ENCODE measurements at regions not wholly inside any gene's neighbourhood (a gene's known extent, or its start where the extent isn't known, plus 50 kb on each side); places are given as distances from the start of the nearest gene placed in this dataset.

GRCh38 chr15:53000409-53000808 is 210.3 kb upstream of the ONECUT1 start:
- no peak for TF ChIP-seq CTCF (IDR thresholded peaks at IDR 0.05)
- no peak for DNase-seq
- intact Hi-C loops (cut with DNase I): no loop called here
- Histone ChIP-seq H3K36me3 (no peaks in the 10 kb centered on the region), H3K9me3 (no peaks in the 10 kb centered on the region), H3K4me3 (no peak overlapping the region), H3K27ac (no peak overlapping the region), H3K27me3 (ENCODE audit: low read depth) (no peaks in the 10 kb centered on the region), H3K4me1 (no peaks in the 10 kb centered on the region)
- no peak for ATAC-seq

DNA sequence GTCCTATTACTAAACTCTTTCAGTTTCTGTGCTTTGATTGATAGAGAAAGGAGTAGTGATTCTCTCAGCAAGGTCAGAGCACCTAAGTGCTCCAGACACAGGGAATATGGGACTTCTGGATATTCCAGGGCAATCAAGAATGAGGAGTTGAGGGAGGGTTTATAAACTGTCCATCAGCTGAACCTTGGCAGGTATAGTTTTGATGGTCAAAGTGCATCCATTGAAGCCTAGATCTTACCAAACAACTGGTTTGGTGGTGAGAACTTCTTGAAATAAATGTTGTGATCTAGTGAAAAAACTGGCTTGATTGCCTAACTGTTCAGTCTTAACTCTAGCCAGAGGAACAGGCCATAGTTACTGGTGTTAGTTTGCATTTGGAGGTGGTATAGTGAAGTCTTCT is 207.0 kb upstream of the ONECUT1 start:
- Histone ChIP-seq H3K27me3 (ENCODE audit: low read depth) (no peaks in the 10 kb centered on the region), H3K36me3 (no peaks in the 10 kb centered on the region), H3K9me3 (no peaks in the 10 kb centered on the region), H3K4me3 (no peak overlapping the region), H3K4me1 (no peaks in the 10 kb centered on the region), H3K27ac (no peak overlapping the region)
- DNase-seq: no peak
- TF ChIP-seq CTCF (IDR thresholded peaks at IDR 0.05): no peak
- intact Hi-C loops (cut with DNase I): no loop called here
- no peak for ATAC-seq

DNA sequence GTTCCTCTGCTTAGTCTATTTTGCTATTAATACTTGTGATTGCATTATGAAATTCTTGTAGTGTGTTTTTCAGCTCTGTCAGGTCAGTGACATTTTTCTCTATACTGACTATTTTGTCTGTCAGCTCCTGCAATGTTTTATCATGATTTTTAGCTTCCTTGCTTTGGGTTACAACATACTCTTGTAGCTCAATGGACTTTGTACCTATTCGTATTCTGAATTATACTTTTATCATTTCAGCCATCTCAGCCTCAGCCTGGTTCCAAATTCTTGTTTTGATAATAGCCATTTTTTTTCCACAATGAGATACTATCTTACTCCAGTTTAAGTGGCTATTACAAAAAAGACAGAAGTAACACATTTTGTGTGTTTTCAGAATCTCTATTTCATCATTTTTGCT is 204.2 kb upstream of the ONECUT1 start:
- H3K27ac ChIP-seq: no peak overlapping the region
- no peak for TF ChIP-seq CTCF (IDR thresholded peaks at IDR 0.05)
- no peaks in the 10 kb centered on the region for H3K36me3 ChIP-seq
- H3K4me1 ChIP-seq: no peaks in the 10 kb centered on the region
- DNase-seq: no peak
- ATAC-seq: no peak
- no peaks in the 10 kb centered on the region for H3K27me3 ChIP-seq (ENCODE audit: low read depth)
- intact Hi-C loops (cut with DNase I): no loop called here
- no peak overlapping the region for H3K4me3 ChIP-seq
- H3K9me3 ChIP-seq: no peaks in the 10 kb centered on the region

- DNase-seq (no peak), ATAC-seq (no peak)
- no peaks in the 10 kb centered on the region for H3K36me3 ChIP-seq
- H3K27ac ChIP-seq: no peak overlapping the region
- intact Hi-C loops (cut with DNase I): no loop called here
- H3K9me3 ChIP-seq: no peaks in the 10 kb centered on the region
- TF ChIP-seq CTCF (IDR thresholded peaks at IDR 0.05): no peak
- no peaks in the 10 kb centered on the region for H3K4me1 ChIP-seq
- H3K27me3 ChIP-seq (ENCODE audit: low read depth): no peaks in the 10 kb centered on the region
- H3K4me3 ChIP-seq: no peak overlapping the region
Measured at GRCh38 chr15:52984507-52984906, 194.4 kb upstream of the ONECUT1 start.

DNA sequence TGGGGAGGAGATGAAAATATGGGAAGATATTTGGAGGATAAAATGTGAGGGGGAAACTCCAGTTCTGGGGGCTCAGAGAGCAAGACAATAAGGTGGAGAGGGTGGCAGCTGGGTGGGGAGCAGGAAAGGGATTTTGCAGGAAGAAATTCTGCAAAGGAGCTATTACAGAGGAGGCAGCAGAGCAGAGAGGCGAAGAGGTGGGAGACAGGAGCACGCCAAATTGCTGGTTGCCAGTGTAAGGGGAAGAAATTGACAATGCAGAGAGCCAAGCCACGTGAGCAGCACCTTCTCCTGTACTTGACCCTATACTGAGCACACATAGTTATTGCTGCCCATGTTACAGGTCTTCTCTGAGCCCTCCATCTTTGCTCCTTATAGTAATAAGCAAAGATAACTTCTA is 190.3 kb upstream of the ONECUT1 start:
- no peak for DNase-seq
- no peak overlapping the region for H3K4me3 ChIP-seq
- TF ChIP-seq CTCF (IDR thresholded peaks at IDR 0.05): no peak
- H3K27me3 ChIP-seq (ENCODE audit: low read depth): no peaks in the 10 kb centered on the region
- H3K36me3 ChIP-seq: no peaks in the 10 kb centered on the region
- ATAC-seq: no peak
- no peaks in the 10 kb centered on the region for H3K4me1 ChIP-seq
- no peaks in the 10 kb centered on the region for H3K9me3 ChIP-seq
- no peak overlapping the region for H3K27ac ChIP-seq
- intact Hi-C loops (cut with DNase I): no loop called here

DNA sequence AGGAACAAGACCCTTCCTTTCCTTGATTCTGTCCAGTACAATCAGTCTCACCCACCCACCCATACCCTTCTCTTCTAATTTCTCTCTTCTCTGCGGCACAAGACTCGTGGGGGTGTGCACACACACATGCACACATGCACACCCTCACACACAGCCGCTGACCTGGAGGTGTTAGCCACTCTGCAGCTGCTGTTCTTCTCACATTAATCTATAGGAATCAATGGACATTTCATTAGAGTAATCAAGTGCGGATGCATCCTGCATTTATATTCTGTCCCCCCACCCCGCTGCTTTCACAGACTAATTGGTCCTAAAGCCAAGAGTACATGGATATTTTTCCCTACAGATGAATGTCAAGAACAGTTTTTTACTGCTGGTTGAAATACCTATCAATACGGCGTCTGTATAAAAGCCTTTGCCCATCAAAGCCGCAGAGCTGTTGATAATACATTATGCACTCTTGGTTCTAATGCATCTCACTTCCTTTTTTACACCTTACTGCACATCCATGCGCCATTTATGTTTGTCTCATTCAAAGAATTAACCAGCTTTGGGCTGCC is 186.5 kb upstream of the ONECUT1 start:
- ATAC-seq (no peak), DNase-seq (no peak)
- H3K27me3 ChIP-seq (ENCODE audit: low read depth): no peaks in the 10 kb centered on the region
- no peaks in the 10 kb centered on the region for H3K9me3 ChIP-seq
- intact Hi-C loops (cut with DNase I): no loop called here
- H3K4me3 ChIP-seq: no peak overlapping the region
- TF ChIP-seq CTCF (IDR thresholded peaks at IDR 0.05): no peak
- H3K27ac ChIP-seq: no peak overlapping the region
- H3K36me3 ChIP-seq: no peaks in the 10 kb centered on the region
- no peaks in the 10 kb centered on the region for H3K4me1 ChIP-seq

Data from lower lobe of right lung (tissue), 2 donors.